ENCODE measurements at regions not wholly inside any gene's neighbourhood (a gene's known extent, or its start where the extent isn't known, plus 50 kb on each side); places are given as distances from the start of the nearest gene placed in this dataset.

DNA sequence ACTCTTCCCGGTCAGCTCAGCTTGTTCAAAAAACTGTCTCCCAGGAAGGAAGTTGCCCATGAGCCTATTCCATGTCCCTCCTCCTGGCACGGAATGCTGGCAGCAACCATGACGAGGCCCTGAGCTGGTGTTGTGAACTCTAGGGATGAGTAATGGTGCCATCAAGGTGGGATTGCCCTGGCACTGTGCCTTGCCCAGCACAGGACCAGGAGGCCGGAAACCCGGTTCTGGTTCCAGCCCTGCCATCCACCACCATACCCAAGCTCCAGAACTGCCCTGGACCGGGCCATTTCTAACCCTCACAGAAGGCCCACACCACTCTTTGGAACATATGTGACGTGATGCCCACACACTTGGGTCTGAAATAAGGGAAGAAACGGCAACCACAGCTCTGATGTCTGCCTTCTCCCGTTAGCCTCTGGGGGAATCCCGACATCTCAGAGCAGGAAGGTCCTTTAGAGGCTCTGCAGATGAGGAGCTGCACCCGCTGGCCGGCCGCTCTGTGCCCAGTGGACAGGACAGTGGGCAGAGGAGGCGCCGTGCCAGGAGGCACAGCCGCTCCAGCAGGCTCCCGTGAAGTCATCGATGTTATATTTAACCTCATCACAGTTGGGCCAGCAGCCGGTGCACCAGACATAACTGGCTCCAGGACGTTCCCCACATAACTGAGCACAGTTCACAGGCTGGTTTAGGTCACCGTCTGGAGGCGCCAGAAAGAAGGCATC, 462.1 kb upstream of the ID2 start:
- DNase-seq (ENCODE audit: low read depth), result no peak
- H3K4me3 ChIP-seq (ENCODE audit: low read length), result no peak overlapping the region
- TF ChIP-seq, protein P1, sequence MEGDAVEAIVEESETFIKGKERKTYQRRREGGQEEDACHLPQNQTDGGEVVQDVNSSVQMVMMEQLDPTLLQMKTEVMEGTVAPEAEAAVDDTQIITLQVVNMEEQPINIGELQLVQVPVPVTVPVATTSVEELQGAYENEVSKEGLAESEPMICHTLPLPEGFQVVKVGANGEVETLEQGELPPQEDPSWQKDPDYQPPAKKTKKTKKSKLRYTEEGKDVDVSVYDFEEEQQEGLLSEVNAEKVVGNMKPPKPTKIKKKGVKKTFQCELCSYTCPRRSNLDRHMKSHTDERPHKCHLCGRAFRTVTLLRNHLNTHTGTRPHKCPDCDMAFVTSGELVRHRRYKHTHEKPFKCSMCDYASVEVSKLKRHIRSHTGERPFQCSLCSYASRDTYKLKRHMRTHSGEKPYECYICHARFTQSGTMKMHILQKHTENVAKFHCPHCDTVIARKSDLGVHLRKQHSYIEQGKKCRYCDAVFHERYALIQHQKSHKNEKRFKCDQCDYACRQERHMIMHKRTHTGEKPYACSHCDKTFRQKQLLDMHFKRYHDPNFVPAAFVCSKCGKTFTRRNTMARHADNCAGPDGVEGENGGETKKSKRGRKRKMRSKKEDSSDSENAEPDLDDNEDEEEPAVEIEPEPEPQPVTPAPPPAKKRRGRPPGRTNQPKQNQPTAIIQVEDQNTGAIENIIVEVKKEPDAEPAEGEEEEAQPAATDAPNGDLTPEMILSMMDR (conservative IDR thresholded peaks at IDR 0.05; ENCODE audit: low read depth, low read length), result no peak

DNA sequence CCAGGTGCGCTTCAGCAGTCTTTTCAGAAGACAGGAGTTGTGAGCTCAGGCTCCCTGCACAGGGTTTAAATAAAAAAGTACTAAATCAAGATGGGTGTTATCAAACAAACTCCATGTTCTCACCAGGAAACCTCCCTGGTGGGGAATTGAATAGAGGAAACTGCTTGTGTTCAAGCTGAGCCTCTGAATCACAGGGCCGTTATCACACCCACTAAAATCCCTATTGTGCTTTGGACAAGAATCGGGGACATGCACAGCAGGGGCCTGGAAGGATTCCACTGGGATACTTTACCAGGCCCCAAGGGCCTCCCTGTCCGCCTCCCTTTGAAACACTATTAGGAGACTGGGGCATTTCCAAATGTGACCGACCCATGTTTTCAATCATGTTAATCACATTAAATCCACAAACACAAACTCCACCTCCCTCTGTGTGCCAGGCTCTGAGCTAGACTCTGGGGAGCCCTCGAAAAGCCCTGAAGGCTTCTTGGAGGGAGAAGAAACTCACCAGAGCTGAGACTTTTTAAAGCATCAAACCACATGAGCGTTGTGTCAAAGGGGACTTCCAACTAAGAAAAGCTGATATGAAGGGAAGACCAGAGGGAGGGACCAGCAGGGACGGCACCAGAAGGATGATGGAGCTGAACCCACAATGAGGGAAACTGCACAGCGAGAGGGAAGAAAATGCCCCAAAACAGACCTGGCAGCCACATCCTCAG, 458.7 kb upstream of the ID2 start:
- H3K4me3 ChIP-seq (ENCODE audit: low read length), result no peak overlapping the region
- no peak for DNase-seq (ENCODE audit: low read depth)
- TF ChIP-seq, protein P1 (conservative IDR thresholded peaks at IDR 0.05; ENCODE audit: low read depth, low read length), result no peak

DNA sequence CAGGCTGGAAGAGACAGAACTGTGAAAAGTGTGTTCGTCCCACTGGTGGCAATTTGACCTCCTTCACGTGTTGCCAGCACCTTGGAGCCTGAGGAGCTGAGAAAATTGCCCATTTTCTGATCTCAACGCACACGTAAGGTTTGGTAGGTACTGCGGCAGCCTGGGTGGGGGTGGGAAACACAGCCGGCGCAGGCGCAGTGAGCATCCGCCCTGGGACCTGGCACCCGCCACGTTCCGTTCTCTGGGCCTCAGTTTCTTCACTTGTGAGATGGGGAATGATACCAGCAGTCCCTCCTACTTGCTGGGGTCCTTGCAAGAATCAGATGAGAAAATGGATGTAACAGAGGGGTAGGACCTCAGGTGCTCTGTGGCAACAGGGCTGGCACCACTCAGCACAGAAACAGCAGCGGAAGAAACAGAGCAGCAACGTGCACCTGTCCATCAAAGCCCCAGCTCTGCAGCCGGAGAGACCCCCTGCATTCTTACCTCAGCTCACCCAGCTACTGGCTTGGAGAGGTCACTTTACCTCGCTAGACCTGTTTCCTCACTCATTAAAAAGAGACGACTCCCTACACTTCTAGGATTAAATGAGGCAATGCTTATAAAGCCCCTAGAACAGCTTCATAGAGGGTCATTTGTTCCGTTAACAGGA, 458.0 kb upstream of the ID2 start:
- no peak overlapping the region for H3K4me3 ChIP-seq (ENCODE audit: low read length)
- TF ChIP-seq, protein P1 (conservative IDR thresholded peaks at IDR 0.05; ENCODE audit: low read depth, low read length), result no peak
- no peak for DNase-seq (ENCODE audit: low read depth)

DNA sequence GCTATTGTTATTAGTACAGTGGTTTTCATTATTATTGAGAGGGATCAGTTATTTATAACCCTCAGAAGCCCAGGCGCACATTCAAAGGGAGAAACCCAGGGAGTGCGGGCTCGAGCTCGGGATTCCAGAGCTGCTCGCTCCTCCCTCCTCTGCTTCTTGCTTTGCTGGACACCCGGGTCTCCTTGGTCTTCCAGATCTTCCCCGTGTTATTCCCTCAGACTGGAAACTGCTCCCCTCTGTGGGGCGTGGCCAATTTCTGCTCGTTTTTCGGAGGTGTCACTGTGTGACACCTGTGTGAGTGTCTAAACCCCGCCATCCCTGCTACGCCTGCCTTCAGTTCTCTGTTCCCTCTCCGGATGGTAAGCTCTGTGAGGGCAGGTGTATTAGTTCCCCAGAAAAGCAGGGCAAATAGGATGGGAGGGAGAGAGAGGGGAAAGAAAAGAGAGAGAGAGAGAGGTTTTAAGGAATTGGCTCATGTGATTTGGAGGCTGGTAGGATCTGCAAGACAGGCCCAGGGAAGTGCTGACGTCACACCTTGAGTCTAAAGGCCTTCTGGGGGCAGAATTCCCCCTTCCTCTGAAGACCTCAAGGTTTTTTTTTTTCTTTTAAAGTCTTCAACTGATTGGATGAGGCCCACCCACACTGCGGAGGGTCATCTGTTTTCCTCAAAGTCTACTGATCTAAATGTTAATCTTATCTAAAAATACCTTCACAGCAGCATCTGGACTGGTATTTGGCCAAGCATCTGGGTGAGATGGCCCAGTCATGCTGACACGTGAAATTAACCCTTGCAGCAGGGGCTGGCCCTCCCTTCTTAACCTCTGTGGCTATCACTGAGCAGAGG, 457.3 kb upstream of the ID2 start:
- no peak overlapping the region for H3K4me3 ChIP-seq (ENCODE audit: low read length)
- DNase-seq (ENCODE audit: low read depth), result no peak
- TF ChIP-seq, protein P1 (conservative IDR thresholded peaks at IDR 0.05; ENCODE audit: low read depth, low read length), result no peak

DNA sequence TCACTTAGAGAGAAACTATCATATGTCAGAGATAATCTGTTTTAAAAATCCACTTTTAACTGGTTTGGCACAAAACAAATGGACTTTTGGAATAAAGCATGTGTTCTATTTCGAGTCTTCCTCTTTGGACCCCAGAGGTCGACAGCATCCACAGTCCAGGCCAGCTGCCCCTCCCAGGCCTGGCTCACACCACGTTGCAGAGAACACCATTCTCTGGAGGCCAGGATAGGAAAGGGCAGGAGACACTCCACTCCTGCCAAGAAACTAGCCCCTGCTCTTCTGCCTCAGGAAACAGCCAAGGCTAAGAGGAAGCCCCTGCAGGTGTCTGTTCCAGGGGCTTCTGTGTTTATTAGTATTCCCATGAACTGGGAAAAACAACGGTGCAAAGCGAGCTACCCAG, 456.6 kb upstream of the ID2 start:
- no peak for DNase-seq (ENCODE audit: low read depth)
- H3K4me3 ChIP-seq (ENCODE audit: low read length), result no peak overlapping the region
- TF ChIP-seq, protein P1 (conservative IDR thresholded peaks at IDR 0.05; ENCODE audit: low read depth, low read length), result no peak

DNA sequence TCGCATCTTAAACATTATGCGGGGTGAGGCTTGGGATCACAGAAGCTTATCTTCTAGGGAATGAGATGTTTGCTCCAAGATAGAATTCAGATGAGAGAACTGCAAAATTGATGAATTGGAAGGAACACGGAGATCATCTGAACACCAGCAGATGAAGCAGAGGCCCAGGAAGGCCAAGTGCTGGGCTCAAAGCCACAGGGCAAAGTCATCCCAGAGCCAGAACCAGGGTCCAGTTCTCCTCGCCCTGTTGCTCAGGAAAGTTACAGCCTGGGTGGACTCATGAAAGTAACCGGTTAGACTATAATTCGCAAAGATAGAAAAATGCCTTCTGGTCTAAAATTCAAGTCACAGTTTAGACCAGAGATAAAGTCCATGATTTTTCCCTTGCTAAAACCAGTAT, 456.1 kb upstream of the ID2 start:
- TF ChIP-seq, protein P1 (conservative IDR thresholded peaks at IDR 0.05; ENCODE audit: low read depth, low read length), result no peak
- H3K4me3 ChIP-seq (ENCODE audit: low read length), result no peak overlapping the region
- DNase-seq (ENCODE audit: low read depth), result no peak

Measured in retinal pigment epithelial cell (primary cell).